Smooth muscle cell (in vitro differentiated cells): ENCODE measurements at regions not wholly inside any gene's neighbourhood (a gene's known extent, or its start where the extent isn't known, plus 50 kb on each side); places are given as distances from the start of the nearest gene placed in this dataset.
A peak's percentile ranks its signal among the peaks of the same experiment; 100 is the strongest.

Experiments used
- DNase-seq: peaks from one replicate; lab custom pipeline; 2025; ENCODE audit not compliant: unreplicated experiment; lab: John Stamatoyannopoulos, UW
- H2AFZ ChIP-seq: fragments of 200-600 bp; sonication (generic); 2 replicates; pipeline ENCODE4 v1.6.0; 2016; ENCODE audit warnings: antibody characterized with exemption, low read depth, mild to moderate bottlenecking
- H3F3A ChIP-seq: fragments of 200-600 bp; sonication (generic); 2 replicates; pipeline ENCODE4 v1.6.0; 2017; ENCODE audit warnings: antibody characterized with exemption, low read depth
- H3K27ac ChIP-seq: fragments of 200-600 bp; sonication (generic); 2 replicates; pipeline ENCODE4 v1.5.1; 2016; ENCODE audit warnings: low read depth, mild to moderate bottlenecking
- H3K27me3 ChIP-seq: fragments of 200-600 bp; sonication (generic); 2 replicates; pipeline ENCODE4 v1.6.1; 2016; ENCODE audit warnings: low read depth, mild to moderate bottlenecking
- H3K36me3 ChIP-seq: fragments of 200-600 bp; sonication (generic); 2 replicates; pipeline ENCODE4 v1.5.1; 2016; ENCODE audit warnings: low read depth
- H3K4me1 ChIP-seq: fragments of 200-600 bp; sonication (generic); 2 replicates; pipeline ENCODE4 v1.5.1; 2016; ENCODE audit warnings: low read depth
- H3K4me2 ChIP-seq: fragments of 200-600 bp; sonication (generic); 2 replicates; pipeline ENCODE4 v1.6.0; 2016; ENCODE audit warnings: mild to moderate bottlenecking
- H3K4me3 ChIP-seq: fragments of 200-600 bp; sonication (generic); 2 replicates; pipeline ENCODE4 v1.5.1; 2016; ENCODE audit warnings: mild to moderate bottlenecking
- H3K79me2 ChIP-seq: fragments of 200-600 bp; sonication (generic); 2 replicates; pipeline ENCODE4 v1.6.0; 2016; ENCODE audit warnings: low read depth, mild to moderate bottlenecking
- H3K9ac ChIP-seq: fragments of 200-600 bp; sonication (generic); 2 replicates; pipeline ENCODE4 v1.6.0; 2016; ENCODE audit warnings: low read depth
- H3K9me3 ChIP-seq: fragments of 200-600 bp; sonication (generic); replicated peaks from 2 replicates; pipeline ENCODE4 v1.5.1; 2016; ENCODE audit warnings: low read depth
- H4K20me1 ChIP-seq: fragments of 200-600 bp; sonication (generic); 2 replicates; pipeline ENCODE4 v1.6.0; 2016; ENCODE audit warnings: low read depth
- WGBS: methylation state at CpG from one replicate; pipeline ENCODE4 v1.1.7; 2016; ENCODE audit warnings: low lambda C conversion rate; 5-methylcytosine and 5-hydroxymethylcytosine counted together
- TF ChIP-seq, protein P1 (sequence below): fragments of 200-600 bp; sonication (generic); IDR thresholded peaks from 2 replicates; pipeline ENCODE4 v1.5.1; 2017; ENCODE audit warnings: borderline replicate concordance, mild to moderate bottlenecking, antibody characterized with exemption; ENCODE audit not compliant: insufficient read depth, poor library complexity, severe bottlenecking

DNA sequence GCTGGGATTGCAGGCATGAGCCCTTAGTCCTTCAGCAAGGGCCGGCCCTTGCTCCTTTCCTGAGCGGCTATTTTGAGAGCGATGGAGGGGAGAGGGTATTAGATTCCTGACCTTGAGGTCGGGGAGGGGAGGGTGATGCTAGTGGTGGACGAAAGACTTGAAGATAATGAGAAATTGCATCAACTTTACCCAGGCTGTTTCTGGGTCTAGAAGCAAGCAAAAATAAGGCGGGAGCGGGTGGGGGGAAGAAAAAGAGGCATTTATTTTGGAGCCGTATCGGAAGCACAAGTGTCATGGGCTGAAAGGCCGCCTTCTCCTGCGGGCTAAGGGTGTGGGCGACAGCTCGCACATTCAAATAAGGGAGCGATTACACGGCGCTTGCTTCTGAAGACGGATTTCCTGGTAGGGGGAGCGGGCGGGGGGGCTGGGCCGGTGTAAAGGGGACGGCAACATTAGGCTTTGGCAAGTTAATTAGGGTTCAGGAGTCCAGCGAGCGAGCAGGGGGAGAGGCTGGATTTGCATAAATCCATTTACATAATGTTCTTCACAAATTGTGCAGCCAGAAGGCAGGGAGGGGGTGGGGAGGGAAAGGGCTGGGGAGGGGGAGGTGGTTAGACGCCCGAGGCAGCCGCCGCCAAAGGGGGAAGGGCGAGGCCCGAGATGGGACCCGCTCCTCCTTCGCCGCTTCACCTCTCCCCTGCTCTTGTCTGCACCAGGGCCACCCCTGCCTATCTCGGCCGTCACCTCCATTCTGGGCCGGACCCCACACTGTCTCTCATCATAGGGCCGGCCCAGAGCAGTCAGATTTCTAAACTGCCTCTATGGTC, 245.9 kb downstream of the MIAT start:
- H3K9me3 ChIP-seq, result no peaks in the 10 kb centered on the region
- no peak overlapping the region for H3K9ac ChIP-seq
- DNase-seq, result no peak
- H3K27me3 ChIP-seq, result peaks cover 51% of the 10 kb centered on the region
- H2AFZ ChIP-seq, result peak overlapping the region; percentile 31
- peaks cover 8% of the 10 kb centered on the region for H3K4me1 ChIP-seq
- no peaks in the 10 kb centered on the region for H3K79me2 ChIP-seq
- H3K4me3 ChIP-seq, result peak overlapping the region; percentile 33
- 4% methylated on average over 26 of the region's 36 CpGs for WGBS
- no peaks in the 10 kb centered on the region for H3F3A ChIP-seq
- TF ChIP-seq, protein P1, sequence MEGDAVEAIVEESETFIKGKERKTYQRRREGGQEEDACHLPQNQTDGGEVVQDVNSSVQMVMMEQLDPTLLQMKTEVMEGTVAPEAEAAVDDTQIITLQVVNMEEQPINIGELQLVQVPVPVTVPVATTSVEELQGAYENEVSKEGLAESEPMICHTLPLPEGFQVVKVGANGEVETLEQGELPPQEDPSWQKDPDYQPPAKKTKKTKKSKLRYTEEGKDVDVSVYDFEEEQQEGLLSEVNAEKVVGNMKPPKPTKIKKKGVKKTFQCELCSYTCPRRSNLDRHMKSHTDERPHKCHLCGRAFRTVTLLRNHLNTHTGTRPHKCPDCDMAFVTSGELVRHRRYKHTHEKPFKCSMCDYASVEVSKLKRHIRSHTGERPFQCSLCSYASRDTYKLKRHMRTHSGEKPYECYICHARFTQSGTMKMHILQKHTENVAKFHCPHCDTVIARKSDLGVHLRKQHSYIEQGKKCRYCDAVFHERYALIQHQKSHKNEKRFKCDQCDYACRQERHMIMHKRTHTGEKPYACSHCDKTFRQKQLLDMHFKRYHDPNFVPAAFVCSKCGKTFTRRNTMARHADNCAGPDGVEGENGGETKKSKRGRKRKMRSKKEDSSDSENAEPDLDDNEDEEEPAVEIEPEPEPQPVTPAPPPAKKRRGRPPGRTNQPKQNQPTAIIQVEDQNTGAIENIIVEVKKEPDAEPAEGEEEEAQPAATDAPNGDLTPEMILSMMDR, result no peak
- no peaks in the 10 kb centered on the region for H3K36me3 ChIP-seq
- peak overlapping the region; percentile 81 for H3K4me2 ChIP-seq
- H3K27ac ChIP-seq, result no peak overlapping the region
- no peaks in the 10 kb centered on the region for H4K20me1 ChIP-seq

DNA sequence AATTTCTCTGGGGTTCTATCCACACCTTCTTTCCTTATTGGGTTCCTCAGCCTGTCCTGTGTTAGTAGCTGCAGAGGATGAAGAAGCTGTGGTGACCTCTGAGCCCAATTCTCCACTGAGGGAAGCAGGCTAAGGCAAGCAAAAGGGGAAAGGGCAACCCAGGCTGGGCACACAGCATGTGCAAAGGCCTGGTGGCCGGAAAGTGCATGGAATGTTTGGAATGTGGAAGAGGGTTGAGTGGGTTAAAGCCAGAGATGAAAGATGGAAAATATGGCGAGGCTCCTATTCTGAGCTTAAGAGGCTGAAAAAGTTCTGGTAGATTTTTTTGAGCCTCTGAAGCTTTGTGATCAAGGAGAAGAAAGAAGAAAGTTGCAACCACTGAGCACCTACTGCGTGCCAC, 247.1 kb downstream of the MIAT start:
- no peak overlapping the region for H3K4me3 ChIP-seq
- H3F3A ChIP-seq, result no peaks in the 10 kb centered on the region
- H2AFZ ChIP-seq, result no peak overlapping the region
- H3K9me3 ChIP-seq, result no peaks in the 10 kb centered on the region
- DNase-seq, result no peak
- H3K27me3 ChIP-seq, result peaks cover 63% of the 10 kb centered on the region
- TF ChIP-seq, protein P1, result no peak
- H3K79me2 ChIP-seq, result no peaks in the 10 kb centered on the region
- 25% methylated on average over 3 of the region's 3 CpGs for WGBS
- peaks cover 8% of the 10 kb centered on the region for H3K4me1 ChIP-seq
- no peak overlapping the region for H3K27ac ChIP-seq
- no peak overlapping the region for H3K9ac ChIP-seq
- no peak overlapping the region for H3K4me2 ChIP-seq
- no peaks in the 10 kb centered on the region for H4K20me1 ChIP-seq
- H3K36me3 ChIP-seq, result no peaks in the 10 kb centered on the region

DNA sequence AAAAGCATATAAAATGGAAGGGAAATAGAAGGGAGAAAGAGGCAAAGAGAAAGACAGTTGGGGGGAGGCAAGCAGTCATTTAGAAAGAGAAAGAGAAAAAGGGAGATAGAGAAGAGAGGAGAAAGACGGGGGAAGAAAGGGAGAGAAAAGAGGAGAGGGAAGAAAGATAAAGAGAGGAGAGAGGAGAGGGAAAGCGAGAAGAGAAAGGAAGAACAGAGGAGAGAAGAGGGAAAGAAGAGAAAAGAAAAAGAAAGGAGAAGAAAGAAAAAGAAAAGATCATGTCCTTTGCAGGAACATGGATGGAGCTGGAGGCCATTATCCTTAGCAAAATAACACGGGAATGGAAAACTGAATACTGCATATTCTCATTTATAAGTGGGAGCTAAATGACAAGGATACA, 247.7 kb downstream of the MIAT start:
- Histone ChIP-seq H3K4me3 (no peak overlapping the region), H3K27me3 (peaks cover 69% of the 10 kb centered on the region), H3K27ac (no peak overlapping the region), H3K9ac (no peak overlapping the region), H3K79me2 (no peaks in the 10 kb centered on the region), H3K4me2 (no peak overlapping the region), H3K4me1 (peaks cover 8% of the 10 kb centered on the region), H2AFZ (no peak overlapping the region), H3K36me3 (no peaks in the 10 kb centered on the region), H4K20me1 (no peaks in the 10 kb centered on the region), H3F3A (no peaks in the 10 kb centered on the region), H3K9me3 (no peaks in the 10 kb centered on the region)
- 63% methylated on average over 3 of the region's 3 CpGs for WGBS
- no peak for DNase-seq
- TF ChIP-seq, protein P1, result no peak

DNA sequence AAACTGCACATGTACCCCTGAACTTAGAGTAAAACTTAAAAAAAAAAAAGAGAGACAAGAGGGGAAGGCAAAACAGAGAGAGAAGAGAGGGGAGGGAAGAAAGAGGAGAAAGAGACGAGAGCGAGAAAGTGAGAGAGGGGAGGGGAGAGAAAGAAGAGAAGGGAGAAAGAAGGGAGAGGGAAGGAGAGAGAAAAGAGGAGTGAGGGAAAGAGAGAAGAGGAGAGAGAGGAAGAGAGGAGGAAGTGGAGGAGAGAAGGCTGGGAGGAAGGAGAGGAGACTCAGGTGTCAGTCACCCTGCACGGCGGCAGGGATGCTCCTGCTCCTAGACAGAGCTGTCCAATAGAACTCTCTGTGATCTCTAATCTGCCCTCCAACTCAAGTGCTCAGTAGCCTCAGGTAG, 248.3 kb downstream of the MIAT start:
- Histone ChIP-seq H3K4me1 (peaks cover 8% of the 10 kb centered on the region), H2AFZ (no peak overlapping the region), H3F3A (no peaks in the 10 kb centered on the region), H3K27me3 (peaks cover 75% of the 10 kb centered on the region), H3K9ac (no peak overlapping the region), H3K4me2 (no peak overlapping the region), H3K4me3 (no peak overlapping the region), H3K27ac (no peak overlapping the region), H3K79me2 (no peaks in the 10 kb centered on the region), H4K20me1 (no peaks in the 10 kb centered on the region), H3K36me3 (no peaks in the 10 kb centered on the region), H3K9me3 (no peaks in the 10 kb centered on the region)
- DNase-seq, result no peak
- TF ChIP-seq, protein P1, result no peak
- 53% methylated on average over 4 of the region's 4 CpGs for WGBS
